NT2/D1 (cell line): ENCODE measurements at regions not wholly inside any gene's neighbourhood (a gene's known extent, or its start where the extent isn't known, plus 50 kb on each side); places are given as distances from the start of the nearest gene placed in this dataset.

Experiments
- SUZ12 ChIP-seq: IDR thresholded peaks from 2 replicates; pipeline ENCODE4 v1.6.1; 2011; ENCODE audit not compliant: insufficient read length, insufficient read depth; ENCODE audit errors: extremely low read depth
- ZNF274 ChIP-seq: IDR thresholded peaks from 2 replicates; pipeline ENCODE4 v1.6.1; 2011; ENCODE audit warnings: mild to moderate bottlenecking, low read depth, low read length

GRCh38 chr21:32867597-32867996 lies 96.0 kb upstream of the PAXBP1 start:
- TF ChIP-seq SUZ12 (no peak), ZNF274 (no peak)
